NCI-H460 (cell line): ENCODE measurements at regions not wholly inside any gene's neighbourhood (a gene's known extent, or its start where the extent isn't known, plus 50 kb on each side); places are given as distances from the start of the nearest gene placed in this dataset.

Experiments
- DNase-seq: peaks from one replicate; pipeline ENCODE4 v3.0.0-alpha.2; 2016; ENCODE audit warnings: low read depth; ENCODE audit errors: extremely low read depth

DNA sequence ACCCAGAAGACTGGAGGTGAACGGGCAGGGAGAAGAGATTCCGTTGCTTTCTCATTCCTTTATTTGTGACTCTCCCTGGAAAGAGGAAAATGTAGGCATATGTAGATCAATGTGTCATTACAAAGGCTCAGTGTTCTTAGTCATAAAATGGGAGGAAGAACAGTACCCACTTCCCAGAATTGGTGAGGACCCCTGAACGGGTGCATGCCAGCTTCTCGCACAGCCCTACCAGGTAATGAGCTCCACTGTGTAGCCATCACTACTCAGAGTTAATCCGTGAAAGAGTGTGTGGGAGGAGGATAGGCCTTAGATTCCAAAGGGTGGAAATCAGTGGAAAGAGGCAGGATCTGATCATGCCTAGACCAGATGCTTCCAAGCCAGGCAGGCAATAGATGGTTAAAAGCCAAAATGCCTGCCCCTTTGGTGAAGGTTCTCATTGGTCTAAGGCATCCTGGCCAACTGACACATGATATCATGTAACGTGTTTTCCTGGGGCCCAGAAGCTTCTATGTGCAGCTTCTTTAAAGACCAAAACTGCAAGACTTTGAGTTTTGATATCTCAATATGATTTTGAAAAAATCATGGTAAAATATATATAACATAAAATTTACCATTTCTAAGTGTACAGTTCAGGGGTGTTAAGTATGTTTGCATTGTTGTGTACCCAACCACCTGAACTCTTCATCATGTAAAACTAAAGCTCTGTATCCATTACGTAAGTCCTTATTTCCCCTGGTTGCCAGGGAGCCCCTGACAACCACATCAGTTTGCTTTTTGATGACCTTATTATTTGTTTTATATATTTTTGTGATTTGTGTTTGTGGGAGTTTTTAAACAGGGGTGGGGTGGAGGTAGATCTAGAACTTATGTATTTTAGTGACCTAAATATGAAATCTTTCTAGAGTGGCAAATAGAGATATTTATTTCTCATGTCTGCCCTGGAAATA lies 402.2 kb upstream of the CFAP20DC start:
- DNase-seq: no peak

DNA sequence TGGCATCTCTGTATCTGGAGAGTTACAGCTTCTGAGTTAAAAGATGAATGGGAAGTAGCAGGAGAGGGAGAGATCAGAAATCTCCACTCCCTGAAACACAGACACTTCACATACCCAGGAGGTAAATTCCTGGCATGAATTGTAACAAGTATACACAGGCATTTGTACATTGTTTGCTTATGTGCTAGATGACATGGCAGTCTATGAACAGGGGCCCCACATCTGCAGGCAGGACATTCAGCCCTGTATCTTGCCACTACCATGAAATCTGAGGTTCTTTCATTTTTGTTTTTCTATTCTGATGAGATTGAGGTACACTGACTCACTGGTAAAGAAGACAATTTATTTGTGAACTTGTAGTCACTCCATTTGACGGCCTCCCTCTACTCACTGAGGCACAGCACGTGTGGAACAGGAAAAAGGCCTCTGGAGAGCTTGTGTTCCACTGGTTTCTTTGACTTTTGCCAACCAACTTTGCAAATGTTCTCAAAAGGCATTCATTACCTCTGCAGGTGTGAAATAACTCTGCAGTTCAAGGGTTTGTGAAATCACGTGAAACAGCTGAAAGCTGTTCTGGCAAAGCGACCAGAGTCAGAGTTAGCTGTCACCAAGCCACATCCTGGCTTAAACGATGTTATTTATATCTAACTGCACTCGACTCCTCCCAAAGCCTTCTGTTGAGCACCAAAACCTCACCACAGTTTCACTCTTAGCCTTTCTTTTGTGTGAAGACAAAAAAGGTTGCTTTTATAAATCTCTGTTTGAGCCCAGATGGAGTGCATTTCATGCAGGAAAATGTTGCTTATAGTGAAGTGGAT lies 401.3 kb upstream of the CFAP20DC start:
- no peak for DNase-seq

DNA sequence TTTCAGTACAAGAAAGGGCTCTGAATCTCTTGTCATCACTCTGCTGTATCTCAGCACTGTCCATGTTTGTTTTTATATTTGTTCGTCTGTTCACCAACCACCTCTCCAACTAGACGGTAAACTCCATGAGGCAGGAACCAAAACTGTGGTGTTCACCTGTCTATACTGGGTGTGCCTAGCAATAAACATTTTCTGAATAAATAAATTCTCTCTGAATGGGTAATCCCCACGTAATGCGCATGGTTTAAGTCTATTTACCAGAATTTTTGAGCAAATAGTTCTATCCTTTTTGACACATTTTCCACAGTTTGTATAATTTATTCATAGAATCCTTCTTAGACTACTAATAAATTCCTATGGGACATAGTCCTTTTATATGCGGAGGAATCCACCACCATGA lies 400.6 kb upstream of the CFAP20DC start:
- DNase-seq: no peak

DNA sequence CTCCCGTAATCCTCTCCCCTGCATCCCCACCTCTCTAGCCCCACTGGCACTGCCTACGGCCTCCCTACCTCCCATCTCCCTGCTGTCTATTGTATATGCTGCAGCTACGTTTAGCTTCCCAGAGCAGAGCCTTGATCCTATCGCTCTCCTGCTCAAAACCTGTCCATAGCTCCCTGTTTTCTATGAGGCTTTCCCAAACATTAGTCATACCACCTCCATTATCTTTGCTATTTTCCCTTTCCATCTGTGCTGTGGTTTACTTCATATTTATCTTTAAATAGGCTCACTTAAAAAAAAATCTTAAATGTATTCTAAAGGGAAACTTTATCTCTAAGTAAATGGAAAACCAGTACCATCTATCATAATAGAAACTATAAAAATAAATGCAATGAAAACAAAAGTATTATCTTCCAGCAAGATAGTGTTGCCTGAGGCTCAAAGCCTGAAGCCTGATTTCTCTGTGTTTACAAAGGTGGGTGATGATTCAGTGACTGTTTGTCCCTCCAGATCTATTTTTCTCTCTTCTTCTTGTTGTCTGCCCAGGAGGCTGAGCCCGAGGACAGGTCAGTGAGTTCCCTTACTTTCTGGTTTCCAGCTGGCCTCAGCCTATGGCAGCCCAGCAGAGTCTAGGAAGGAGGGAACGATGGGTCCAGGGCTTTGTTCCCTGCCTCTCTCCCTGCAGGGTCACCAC lies 397.1 kb upstream of the CFAP20DC start:
- DNase-seq: no peak

DNA sequence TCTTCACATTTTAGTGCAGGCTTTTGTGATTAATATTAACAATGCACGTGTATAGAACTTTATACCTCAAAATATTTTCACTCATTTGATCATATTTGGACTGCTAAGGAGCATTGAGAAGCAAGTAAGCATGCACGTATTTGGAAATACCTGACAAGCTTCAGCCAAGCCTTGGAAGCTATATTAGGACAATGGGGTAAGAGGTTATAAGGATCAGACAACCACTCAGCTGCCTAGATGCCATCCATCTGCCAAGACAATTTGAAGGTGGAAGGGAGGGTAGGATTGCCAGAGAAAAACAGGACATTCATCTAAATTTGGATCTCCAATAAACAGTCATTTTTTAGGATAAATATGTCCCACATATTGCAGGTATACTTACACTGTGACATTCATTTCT lies 394.9 kb upstream of the CFAP20DC start:
- no peak for DNase-seq

DNA sequence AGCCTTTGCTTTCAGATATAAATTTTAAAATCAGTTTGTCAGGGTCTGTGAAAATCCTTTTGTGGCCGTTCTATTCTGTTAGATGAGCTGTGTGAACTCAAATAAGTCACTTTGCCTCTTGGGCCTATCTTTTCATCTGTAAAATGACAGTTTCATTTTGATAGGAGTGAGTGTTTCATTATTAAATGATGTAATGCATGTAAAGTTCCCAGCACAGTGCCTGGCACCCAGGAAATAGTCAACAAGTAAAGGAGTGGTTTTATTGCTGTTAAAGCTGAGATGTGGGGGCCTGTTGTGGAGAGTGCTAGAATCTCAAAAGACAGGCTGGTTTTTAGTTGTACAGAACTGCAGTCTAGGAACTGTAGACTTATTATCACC lies 394.5 kb upstream of the CFAP20DC start:
- no peak for DNase-seq

DNA sequence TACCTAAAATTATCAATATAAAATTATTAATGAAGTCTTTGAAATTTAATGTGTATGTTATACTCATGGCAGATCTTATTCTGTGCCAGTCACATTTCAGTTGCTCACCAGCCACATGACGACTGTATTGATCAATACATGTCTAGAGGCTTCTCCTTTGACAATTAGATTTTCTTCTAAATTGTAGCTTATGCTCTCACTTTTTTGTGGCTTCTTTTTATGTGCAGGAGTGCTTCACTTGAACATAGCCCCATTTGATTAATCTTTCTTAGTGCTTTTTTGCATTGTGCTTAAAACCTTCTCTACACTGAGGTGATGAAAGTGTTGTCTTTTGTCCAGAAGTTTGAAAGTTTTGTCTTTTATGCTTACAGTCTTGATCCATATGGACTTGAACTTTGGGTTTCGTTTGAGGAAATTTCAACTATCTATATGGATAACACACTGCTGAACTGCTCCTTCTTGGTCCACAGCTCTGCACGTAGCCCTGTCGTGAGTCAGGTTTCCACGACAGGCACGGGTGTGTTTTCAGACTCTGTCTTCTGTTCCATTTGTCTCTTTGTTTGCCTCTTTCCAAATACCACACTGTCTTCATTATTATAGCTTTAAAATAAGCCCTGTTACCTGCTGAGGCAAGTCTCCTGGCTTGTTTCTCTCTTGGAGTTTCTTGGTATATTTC lies 393.9 kb upstream of the CFAP20DC start:
- DNase-seq: no peak

DNA sequence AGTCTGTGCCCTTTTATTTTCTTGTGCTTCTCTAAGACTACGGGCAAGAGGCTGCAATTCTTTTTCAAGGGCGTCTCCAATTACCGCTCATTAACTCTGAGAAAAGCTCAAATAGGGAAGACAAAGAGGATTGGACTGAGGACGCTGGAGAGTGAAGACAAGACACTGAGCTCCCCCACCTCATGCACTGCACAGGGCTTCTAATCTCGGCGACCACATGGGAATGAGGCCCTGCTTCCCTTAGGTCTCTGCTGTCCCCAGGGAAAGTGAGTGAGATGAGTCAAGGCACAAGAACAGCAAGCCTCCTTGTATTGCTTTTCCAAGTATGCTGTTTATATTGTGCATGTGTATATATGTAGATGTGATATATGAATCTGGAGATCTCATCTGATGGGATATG lies 392.2 kb upstream of the CFAP20DC start:
- DNase-seq: no peak

DNA sequence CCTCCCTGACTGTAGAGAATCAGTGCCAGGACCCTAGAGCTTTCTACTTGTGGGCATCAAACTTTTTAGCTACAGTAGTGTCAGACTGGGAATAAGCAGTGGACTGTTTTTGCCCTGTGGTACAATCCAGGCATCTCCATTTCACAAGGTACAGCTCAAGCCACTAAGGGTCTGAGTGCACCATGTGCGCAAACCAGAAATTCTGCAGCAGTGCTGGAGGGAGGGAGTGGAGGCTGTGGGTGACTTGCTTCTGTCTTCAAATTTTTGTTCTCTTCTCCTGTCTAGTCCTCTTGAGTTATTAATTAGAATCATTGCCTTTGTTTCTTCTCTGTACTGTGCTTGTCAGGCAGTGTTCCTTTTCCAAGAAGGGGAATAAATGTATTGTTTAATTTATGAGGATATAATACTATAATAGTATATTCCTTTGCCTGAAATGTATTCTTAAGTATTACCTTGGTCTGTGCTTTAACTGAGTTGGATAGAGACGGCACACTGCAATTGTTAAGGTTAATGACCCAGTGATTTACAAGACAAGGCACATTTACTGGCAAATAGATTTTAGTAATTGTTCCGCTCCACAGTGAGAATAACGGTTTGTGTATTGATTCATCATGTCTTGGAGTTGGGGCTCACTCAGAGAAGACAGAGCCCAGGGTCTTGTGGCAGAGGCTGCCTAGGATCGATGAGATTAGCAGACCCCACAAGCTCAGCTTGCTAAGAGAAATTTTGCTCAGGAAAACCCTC lies 390.6 kb upstream of the CFAP20DC start:
- no peak for DNase-seq

DNA sequence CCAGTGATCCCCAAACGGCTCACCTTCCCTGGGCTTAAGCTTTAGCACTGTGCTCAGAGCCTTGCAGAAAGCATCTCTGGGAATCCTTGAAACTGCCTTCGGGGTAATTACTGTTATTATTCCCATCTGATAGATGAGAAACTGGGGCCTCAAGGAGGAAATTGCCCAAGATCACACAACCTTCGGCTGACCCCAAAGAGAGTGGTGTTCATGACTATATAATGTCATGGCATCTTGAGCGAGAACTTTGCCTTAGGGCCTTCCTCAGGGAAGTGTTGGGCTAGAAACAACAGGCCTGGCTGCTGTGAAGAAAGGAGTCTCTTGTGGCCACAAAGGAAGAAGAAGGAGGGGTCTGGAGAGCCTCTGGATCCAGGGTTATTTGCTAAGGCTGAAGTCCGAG lies 388.7 kb upstream of the CFAP20DC start:
- no peak for DNase-seq

DNA sequence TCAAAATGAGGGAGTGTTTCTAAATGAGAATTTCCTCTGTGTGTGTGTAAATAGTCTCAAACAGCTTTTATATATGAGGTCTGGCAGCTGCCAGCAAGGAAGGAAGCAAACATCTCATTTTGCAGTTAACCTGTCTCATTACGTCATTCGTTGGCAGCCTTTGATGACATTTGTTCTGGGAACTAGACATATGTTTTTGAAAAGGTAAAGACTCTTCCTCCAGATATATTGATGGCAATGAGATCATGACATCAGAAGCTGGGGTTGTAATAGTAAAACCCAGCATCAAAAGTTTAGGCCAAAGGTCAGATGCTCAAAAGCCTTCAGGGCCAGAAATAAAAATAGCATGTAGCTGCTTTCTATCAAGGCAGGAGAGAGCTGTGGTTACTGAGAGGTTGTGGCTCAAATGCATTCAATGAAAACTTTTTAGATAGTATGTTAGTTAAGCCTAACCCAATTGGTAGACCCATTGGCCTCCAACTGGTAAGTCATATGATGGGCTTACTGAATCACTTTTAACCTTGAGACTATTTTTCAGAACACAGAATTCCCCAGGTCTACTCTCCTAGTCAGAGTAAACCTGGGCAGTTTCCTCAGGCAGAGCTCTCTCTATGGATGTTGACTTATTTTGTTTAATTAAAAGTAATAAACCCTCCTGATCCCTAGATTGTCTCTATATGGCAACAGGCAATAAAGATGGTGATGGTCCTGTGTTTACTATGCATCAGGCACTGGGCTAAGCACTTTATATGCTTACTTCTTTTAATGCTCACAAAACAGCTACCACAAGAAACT lies 386.5 kb upstream of the CFAP20DC start:
- DNase-seq: no peak

DNA sequence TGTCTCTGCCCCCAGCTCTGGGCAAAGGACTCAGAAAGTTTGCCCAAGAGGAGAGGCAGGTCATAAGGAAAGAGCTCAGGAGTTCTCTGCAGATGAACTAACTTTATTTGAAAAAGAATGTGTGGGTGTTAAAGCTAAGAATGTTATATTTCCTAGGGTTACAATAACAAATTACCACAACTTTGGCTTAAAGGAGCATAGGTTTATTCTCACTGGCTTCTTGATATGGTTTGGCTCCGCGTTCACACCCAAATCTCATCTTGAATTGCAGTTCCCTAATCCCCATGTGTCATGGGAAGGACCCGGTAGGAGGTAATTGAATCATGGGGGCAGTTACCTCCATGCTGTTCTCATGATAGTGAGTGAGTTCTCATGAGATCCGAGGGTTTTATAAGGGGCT lies 383.7 kb upstream of the CFAP20DC start:
- no peak for DNase-seq

DNA sequence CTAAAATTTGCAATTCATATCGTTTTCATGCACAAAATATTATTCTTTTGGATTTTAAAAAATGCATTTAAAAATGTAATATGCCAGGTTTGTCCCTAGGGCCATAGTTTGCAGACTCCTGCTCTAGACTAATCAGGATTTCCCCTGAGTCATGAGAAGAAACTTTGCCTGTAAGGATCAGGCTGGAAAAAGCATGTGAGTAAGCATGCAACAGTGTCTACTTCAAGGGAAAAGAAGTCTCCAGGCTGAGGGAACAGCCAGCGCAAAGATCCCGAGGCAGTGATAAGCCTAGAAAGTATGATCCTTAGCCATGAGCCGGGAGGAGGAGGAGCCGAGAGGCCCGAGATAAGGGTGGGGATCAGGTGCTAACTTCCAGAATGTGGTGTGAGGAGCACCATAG lies 382.8 kb upstream of the CFAP20DC start:
- DNase-seq: no peak

DNA sequence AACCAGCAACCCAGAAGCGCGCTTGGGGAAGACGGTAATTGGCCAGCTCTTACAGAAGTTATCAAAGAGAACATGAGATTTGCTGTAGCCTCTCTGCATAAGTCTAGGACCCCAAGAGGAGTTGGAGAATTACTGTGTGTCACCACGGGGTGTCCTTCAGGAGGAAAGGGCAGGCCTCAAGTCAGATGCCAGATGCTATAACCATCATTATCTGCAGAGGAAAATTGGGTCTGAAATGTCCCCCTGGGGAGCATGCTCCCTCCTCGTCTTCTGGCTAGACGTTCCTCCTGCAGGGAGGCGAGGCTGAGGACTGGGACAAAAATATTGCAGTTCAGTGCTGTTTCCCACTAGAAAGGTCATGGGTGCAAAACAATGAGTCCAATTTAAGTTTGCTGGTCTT lies 380.5 kb upstream of the CFAP20DC start:
- no peak for DNase-seq

DNA sequence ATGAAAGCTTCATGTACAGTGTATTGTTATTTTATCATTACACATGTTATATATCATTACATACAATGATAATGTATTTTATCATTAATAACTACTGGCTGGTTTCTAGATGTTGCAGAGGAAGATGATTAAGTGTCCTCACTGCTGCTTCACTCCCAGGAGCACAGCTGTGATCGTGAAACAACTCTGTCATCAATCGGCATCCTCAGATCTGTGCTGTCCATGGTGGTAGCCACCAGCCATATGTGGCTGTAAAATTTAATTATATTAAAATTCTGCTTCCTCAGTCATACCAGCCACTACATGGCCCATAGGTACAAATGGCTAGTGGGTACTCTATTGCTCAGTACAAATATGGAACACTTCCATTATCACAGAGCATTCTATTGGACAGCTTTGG lies 379.4 kb upstream of the CFAP20DC start:
- no peak for DNase-seq

DNA sequence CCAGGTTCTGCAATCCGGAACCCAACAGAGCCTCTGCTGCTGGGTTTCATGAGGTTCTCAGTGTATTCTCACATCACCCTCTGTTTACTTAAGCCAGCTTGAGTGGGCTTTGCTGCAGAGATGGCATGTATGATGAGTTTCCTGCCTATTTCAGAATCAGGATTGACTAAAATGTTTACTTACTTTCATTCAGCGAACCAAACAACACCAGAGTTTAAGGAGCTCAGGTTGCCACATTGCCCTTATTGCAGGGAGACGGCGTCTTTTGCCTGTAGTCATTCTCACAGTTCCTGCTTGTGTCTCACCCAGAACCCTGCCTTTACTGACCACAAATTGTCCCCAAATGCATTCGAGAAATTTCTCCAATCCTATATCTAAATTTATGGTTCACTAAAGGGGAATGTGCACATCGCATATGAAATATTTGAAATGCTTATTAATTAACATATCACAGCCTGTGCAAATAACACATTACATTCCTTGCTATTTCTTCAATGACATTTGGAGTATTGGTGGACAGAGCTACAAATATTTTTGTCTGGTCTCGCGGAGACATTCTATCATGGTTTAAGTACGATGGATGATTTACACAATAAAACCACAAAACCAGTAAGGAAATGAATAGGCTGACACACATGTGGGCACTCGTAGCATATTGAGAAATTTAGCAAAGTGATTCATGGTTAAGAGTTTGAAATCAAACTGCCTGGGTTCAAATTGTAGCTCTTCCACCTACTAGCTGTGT lies 377.2 kb upstream of the CFAP20DC start:
- DNase-seq: no peak

DNA sequence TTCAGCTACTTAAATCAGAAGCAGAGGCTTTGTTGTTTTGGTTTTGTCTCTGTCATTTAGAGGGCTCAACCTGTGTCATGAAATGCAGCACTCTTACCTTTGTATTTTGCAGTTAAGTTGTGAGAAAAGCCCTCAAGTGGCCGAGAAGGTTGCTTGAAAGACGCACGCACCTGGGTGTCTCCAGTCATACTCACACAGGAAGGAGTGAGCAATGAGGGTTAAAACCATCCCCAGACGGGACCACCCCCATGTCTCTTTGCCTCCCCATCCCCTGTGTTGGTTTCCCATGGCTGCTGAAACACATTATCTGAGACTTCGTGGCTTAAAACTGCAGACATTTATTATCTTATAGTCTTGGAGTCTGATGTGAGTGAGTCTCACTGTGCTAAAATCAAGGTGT lies 376.1 kb upstream of the CFAP20DC start:
- DNase-seq: no peak

DNA sequence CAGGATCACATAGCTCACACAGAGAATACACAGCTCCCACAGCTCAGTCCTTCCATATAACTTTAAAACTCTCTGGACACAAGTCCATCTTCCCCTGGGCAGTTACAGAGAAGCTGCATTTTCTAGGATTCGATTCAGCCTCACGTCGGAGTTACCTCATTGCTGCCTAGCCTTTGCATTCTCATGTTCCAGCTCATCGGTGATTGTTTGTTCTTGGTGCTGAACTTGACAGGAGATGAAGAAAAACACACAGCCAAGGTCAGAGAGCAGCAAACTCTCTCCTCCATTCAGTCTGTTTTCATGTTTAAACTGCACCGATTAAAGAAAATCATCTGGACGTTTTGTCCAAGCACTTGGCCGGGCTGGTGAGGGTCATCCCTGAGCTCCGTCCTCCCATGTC lies 375.5 kb upstream of the CFAP20DC start:
- DNase-seq: no peak
